ENCODE measurements at regions not wholly inside any gene's neighbourhood (a gene's known extent, or its start where the extent isn't known, plus 50 kb on each side); places are given as distances from the start of the nearest gene placed in this dataset.
"Not testable (repeated sequence)": the region's sequence is repeated elsewhere in the genome, so short reads cannot be mapped to it uniquely, and the experiment has no call there.

GRCh38 chr11:13614918-13615317 is 53.5 kb upstream of the FAR1 start:
- H3K27ac ChIP-seq (ENCODE audit: low read depth, low read length); H3K4me1 ChIP-seq (ENCODE audit: control insufficient read depth in 2 of 2, insufficient read depth in 2 of 2, low read length in 2 of 2); ATAC-seq; H3K4me3 Mint-ChIP-seq; H3K27me3 ChIP-seq (ENCODE audit: control insufficient read depth in 2 of 2, insufficient read depth in 2 of 2, low read length in 2 of 2); CTCF ChIA-PET; H3K36me3 ChIP-seq (ENCODE audit: control insufficient read depth in 2 of 3, insufficient read depth in 3 of 3, low read length in 3 of 3); H3K9me3 ChIP-seq (ENCODE audit: control insufficient read depth in 2 of 3, low read length in 3 of 3); POLR2A ChIA-PET; intact Hi-C loops (cut with micrococcal nuclease); H3K36me3 Mint-ChIP-seq; H3K4me3 ChIP-seq (ENCODE audit: low read length); H3K4me1 Mint-ChIP-seq; H3K27ac Mint-ChIP-seq; DNase-seq: not testable (repeated sequence)
- peaks cover 2 to 30% (median 4%) of the 10 kb centered on the region in 5 donors for H3K27me3 Mint-ChIP-seq
- peaks cover 10 to 67% (median 38%) of the 10 kb centered on the region in 11 donors for H3K9me3 Mint-ChIP-seq

GRCh38 chr11:13608656-13609055 is 59.8 kb upstream of the FAR1 start:
- ATAC-seq: no peak
- no peaks in the 10 kb centered on the region for H3K36me3 Mint-ChIP-seq
- no peak overlapping the region for H3K4me3 Mint-ChIP-seq
- no peak overlapping the region for H3K4me3 ChIP-seq (ENCODE audit: low read length)
- H3K4me1 ChIP-seq (ENCODE audit: control insufficient read depth in 2 of 2, insufficient read depth in 2 of 2, low read length in 2 of 2): no peaks in the 10 kb centered on the region
- no peaks in the 10 kb centered on the region for H3K4me1 Mint-ChIP-seq
- H3K9me3 Mint-ChIP-seq: peaks cover 0 to 7% (median 0%) of the 10 kb centered on the region in 11 donors
- no peak overlapping the region for H3K27ac ChIP-seq (ENCODE audit: low read depth, low read length)
- H3K27me3 ChIP-seq (ENCODE audit: control insufficient read depth in 2 of 2, insufficient read depth in 2 of 2, low read length in 2 of 2): no peaks in the 10 kb centered on the region
- no peak for DNase-seq
- ChIA-PET CTCF (no interaction called here), POLR2A (no interaction called here)
- H3K27ac Mint-ChIP-seq: no peak overlapping the region
- H3K36me3 ChIP-seq (ENCODE audit: control insufficient read depth in 2 of 3, insufficient read depth in 3 of 3, low read length in 3 of 3): no peaks in the 10 kb centered on the region
- H3K9me3 ChIP-seq (ENCODE audit: control insufficient read depth in 2 of 3, low read length in 3 of 3): no peaks in the 10 kb centered on the region
- intact Hi-C loops (cut with micrococcal nuclease): no loop called here
- peaks cover 0 to 14% (median 0%) of the 10 kb centered on the region in 5 donors for H3K27me3 Mint-ChIP-seq

DNA sequence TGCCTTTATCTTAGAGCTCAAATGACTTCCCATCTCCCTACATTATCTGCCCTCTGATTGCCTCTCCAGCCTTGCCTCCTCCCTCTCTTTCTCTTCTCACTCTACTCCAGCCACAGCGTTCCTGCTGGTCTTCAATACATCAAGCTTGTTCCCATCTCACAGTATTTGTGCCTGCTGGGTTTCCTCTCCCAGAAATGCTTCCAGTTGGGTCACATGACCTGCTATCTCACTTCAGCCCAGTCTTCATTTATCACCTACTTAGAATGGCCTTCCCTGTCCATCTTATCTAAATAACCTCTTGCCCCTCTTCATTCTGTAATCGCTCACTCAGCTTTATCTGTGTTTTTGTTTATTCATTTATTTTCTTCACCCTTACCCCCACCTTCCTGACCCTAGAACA is 61.8 kb upstream of the FAR1 start:
- Mint-ChIP-seq H3K4me1 (no peaks in the 10 kb centered on the region), H3K4me3 (no peak overlapping the region)

GRCh38 chr11:13603661-13604060 is 64.8 kb upstream of the FAR1 start:
- Mint-ChIP-seq H3K9me3 (no peaks in the 10 kb centered on the region), H3K27me3 (peaks cover 0 to 11% (median 5%) of the 10 kb centered on the region in 5 donors), H3K4me3 (no peak overlapping the region), H3K27ac (no peak overlapping the region), H3K4me1 (no peaks in the 10 kb centered on the region), H3K36me3 (no peaks in the 10 kb centered on the region)
- CTCF ChIA-PET: no interaction called here
- Histone ChIP-seq H3K36me3 (ENCODE audit: control insufficient read depth in 2 of 3, insufficient read depth in 3 of 3, low read length in 3 of 3) (no peaks in the 10 kb centered on the region), H3K4me1 (ENCODE audit: control insufficient read depth in 2 of 2, insufficient read depth in 2 of 2, low read length in 2 of 2) (no peaks in the 10 kb centered on the region), H3K4me3 (ENCODE audit: low read length) (no peak overlapping the region), H3K27ac (ENCODE audit: low read depth, low read length) (no peak overlapping the region), H3K9me3 (ENCODE audit: control insufficient read depth in 2 of 3, low read length in 3 of 3) (no peaks in the 10 kb centered on the region), H3K27me3 (ENCODE audit: control insufficient read depth in 2 of 2, insufficient read depth in 2 of 2, low read length in 2 of 2) (no peaks in the 10 kb centered on the region)
- POLR2A ChIA-PET: no interaction called here
- intact Hi-C loops (cut with micrococcal nuclease): no loop called here
- no peak for DNase-seq
- ATAC-seq: no peak

More for the DNA sequence above, 61.8 kb upstream of the FAR1 start:
- Histone ChIP-seq H3K4me3 (ENCODE audit: low read length) (no peak overlapping the region), H3K36me3 (ENCODE audit: control insufficient read depth in 2 of 3, insufficient read depth in 3 of 3, low read length in 3 of 3) (no peaks in the 10 kb centered on the region), H3K27ac (ENCODE audit: low read depth, low read length) (no peak overlapping the region), H3K27me3 (ENCODE audit: control insufficient read depth in 2 of 2, insufficient read depth in 2 of 2, low read length in 2 of 2) (no peaks in the 10 kb centered on the region), H3K9me3 (ENCODE audit: control insufficient read depth in 2 of 3, low read length in 3 of 3) (no peaks in the 10 kb centered on the region), H3K4me1 (ENCODE audit: control insufficient read depth in 2 of 2, insufficient read depth in 2 of 2, low read length in 2 of 2) (no peaks in the 10 kb centered on the region)
- DNase-seq (no peak), ATAC-seq (no peak)
- Mint-ChIP-seq H3K27ac (no peak overlapping the region), H3K9me3 (no peaks in the 10 kb centered on the region), H3K36me3 (no peaks in the 10 kb centered on the region), H3K27me3 (peaks cover 0 to 10% (median 0%) of the 10 kb centered on the region in 5 donors)
- ChIA-PET POLR2A (no interaction called here), CTCF (no interaction called here)
- intact Hi-C loops (cut with micrococcal nuclease): no loop called here

- Histone ChIP-seq H3K4me1 (ENCODE audit: control insufficient read depth in 2 of 2, insufficient read depth in 2 of 2, low read length in 2 of 2) (no peaks in the 10 kb centered on the region), H3K36me3 (ENCODE audit: control insufficient read depth in 2 of 3, insufficient read depth in 3 of 3, low read length in 3 of 3) (no peaks in the 10 kb centered on the region), H3K9me3 (ENCODE audit: control insufficient read depth in 2 of 3, low read length in 3 of 3) (no peaks in the 10 kb centered on the region), H3K4me3 (ENCODE audit: low read length) (no peak overlapping the region), H3K27me3 (ENCODE audit: control insufficient read depth in 2 of 2, insufficient read depth in 2 of 2, low read length in 2 of 2) (no peaks in the 10 kb centered on the region), H3K27ac (ENCODE audit: low read depth, low read length) (no peak overlapping the region)
- no peak for DNase-seq
- Mint-ChIP-seq H3K9me3 (no peaks in the 10 kb centered on the region), H3K4me3 (no peak overlapping the region), H3K4me1 (no peaks in the 10 kb centered on the region), H3K36me3 (no peaks in the 10 kb centered on the region), H3K27me3 (peaks cover 0 to 11% (median 5%) of the 10 kb centered on the region in 5 donors), H3K27ac (no peak overlapping the region)
- ATAC-seq: no peak
- CTCF ChIA-PET: no interaction called here
- POLR2A ChIA-PET: no interaction called here
- intact Hi-C loops (cut with micrococcal nuclease): no loop called here
Measured at GRCh38 chr11:13602844-13603243, 65.6 kb upstream of the FAR1 start.

DNA sequence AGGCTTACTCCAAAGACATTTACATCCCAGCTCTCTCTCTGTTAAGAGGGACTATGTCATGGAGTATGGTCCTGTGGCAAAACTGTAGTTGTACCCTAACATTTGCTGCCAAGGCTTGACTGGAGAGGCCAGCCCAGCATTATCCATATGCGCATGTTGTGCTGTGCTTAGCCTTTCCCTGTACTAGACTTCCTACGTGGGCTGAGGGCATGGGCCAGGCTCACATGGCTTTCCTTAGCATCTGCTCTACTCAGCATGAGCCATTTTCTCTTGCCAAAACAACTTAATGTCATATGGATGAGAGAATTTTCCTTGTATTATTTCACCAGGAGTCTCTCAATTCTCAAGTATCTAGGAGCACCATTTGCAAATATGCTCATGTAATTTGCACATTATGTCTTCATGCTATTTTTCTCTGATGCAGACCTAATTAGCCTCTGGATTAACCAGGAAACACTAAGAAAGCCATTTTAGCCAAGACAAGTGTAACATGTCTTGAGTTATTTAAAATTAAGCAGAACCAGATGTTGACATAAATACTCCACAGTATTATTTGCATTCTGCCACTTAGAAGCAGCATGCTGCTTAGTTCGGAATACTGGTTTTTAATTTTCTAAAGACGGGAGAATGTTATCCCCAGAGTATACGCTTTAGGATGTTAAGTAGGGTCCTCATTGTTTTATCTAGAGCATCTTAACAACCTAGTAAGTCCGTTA is 71.7 kb upstream of the FAR1 start:
- CTCF ChIA-PET: no interaction called here
- Mint-ChIP-seq H3K4me3 (no peak overlapping the region), H3K36me3 (no peaks in the 10 kb centered on the region), H3K27ac (no peak overlapping the region), H3K9me3 (peaks cover 0 to 13% (median 0%) of the 10 kb centered on the region in 11 donors), H3K4me1 (no peaks in the 10 kb centered on the region), H3K27me3 (peaks cover 0 to 17% (median 12%) of the 10 kb centered on the region in 5 donors)
- intact Hi-C loops (cut with micrococcal nuclease): no loop called here
- Histone ChIP-seq H3K9me3 (ENCODE audit: control insufficient read depth in 2 of 3, low read length in 3 of 3) (no peaks in the 10 kb centered on the region), H3K4me1 (ENCODE audit: control insufficient read depth in 2 of 2, insufficient read depth in 2 of 2, low read length in 2 of 2) (no peaks in the 10 kb centered on the region), H3K27ac (ENCODE audit: low read depth, low read length) (no peak overlapping the region), H3K27me3 (ENCODE audit: control insufficient read depth in 2 of 2, insufficient read depth in 2 of 2, low read length in 2 of 2) (no peaks in the 10 kb centered on the region), H3K4me3 (ENCODE audit: low read length) (no peak overlapping the region), H3K36me3 (ENCODE audit: control insufficient read depth in 2 of 3, insufficient read depth in 3 of 3, low read length in 3 of 3) (no peaks in the 10 kb centered on the region)
- POLR2A ChIA-PET: no interaction called here
- no peak for DNase-seq
- no peak for ATAC-seq

DNA sequence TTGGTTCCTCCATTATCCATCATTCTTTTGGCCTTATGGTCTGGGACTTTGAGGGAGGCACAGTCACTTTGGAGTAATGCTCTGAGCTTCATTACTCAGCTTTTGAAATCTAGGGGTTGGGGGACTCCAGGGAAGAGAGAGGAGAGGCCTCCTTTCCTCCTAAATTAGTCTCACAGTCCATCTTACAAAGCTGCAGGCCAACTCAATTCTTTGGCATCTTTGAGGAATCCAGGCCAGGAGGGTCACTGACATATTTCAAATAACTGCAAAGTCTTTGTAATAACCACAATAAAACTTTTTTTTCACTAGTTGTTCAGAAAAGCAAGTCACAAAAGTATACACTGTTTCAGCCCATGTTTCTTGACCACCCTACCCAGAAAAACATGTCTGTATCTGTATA is 73.3 kb upstream of the FAR1 start:
- CTCF ChIA-PET: no interaction called here
- Histone ChIP-seq H3K4me1 (ENCODE audit: control insufficient read depth in 2 of 2, insufficient read depth in 2 of 2, low read length in 2 of 2) (no peaks in the 10 kb centered on the region), H3K27ac (ENCODE audit: low read depth, low read length) (no peak overlapping the region), H3K36me3 (ENCODE audit: control insufficient read depth in 2 of 3, insufficient read depth in 3 of 3, low read length in 3 of 3) (no peaks in the 10 kb centered on the region), H3K9me3 (ENCODE audit: control insufficient read depth in 2 of 3, low read length in 3 of 3) (no peaks in the 10 kb centered on the region), H3K27me3 (ENCODE audit: control insufficient read depth in 2 of 2, insufficient read depth in 2 of 2, low read length in 2 of 2) (no peaks in the 10 kb centered on the region), H3K4me3 (ENCODE audit: low read length) (no peak overlapping the region)
- Mint-ChIP-seq H3K27ac (no peak overlapping the region), H3K4me1 (no peaks in the 10 kb centered on the region), H3K4me3 (no peak overlapping the region), H3K36me3 (no peaks in the 10 kb centered on the region), H3K27me3 (peaks cover 2 to 20% (median 10%) of the 10 kb centered on the region in 5 donors), H3K9me3 (peaks cover 2 to 17% (median 3%) of the 10 kb centered on the region in 11 donors)
- POLR2A ChIA-PET: no interaction called here
- ATAC-seq (no peak), DNase-seq (no peak)
- intact Hi-C loops (cut with micrococcal nuclease): no loop called here

Data from naive thymus-derived CD4-positive, alpha-beta T cell (primary cell).